ENCODE measurements at regions not wholly inside any gene's neighbourhood (a gene's known extent, or its start where the extent isn't known, plus 50 kb on each side); places are given as distances from the start of the nearest gene placed in this dataset.

DNA sequence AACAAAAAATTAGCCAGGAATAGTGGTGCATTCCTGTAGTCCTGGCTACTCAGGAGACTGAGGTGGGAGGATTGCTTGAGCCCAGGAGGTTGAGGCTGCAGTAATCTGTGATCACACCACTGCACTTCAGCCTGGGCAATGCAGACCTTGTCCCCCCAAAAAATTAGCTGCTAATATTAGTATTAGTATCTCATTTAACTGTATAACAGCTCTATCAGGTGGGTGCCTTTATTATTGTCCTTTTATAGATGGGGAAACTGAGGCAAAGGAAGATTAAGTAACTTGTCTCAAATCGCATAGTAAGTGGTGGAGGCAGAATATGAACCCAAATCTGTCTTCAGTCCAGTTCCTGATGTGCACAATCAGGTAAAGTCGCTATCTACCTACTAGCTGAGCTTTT is 142.3 kb upstream of the CRY1 start:
- DNase-seq: no peak
- H3K9me3 Mint-ChIP-seq: no peaks in the 10 kb centered on the region
- H3K27me3 Mint-ChIP-seq: peaks cover 14% of the 10 kb centered on the region
- no peak overlapping the region for H3K27ac Mint-ChIP-seq
- peaks cover 12% of the 10 kb centered on the region for H3K4me1 Mint-ChIP-seq
- CTCF ChIA-PET: interaction anchor here (0.5 to 1.0 kb wide), 3 partner anchors 9 to 19 kb away, joined by 3 read pairs; no protein-coding TSS in a partner anchor
- H3K36me3 Mint-ChIP-seq: no peaks in the 10 kb centered on the region
- no peak overlapping the region for H3K4me3 Mint-ChIP-seq

DNA sequence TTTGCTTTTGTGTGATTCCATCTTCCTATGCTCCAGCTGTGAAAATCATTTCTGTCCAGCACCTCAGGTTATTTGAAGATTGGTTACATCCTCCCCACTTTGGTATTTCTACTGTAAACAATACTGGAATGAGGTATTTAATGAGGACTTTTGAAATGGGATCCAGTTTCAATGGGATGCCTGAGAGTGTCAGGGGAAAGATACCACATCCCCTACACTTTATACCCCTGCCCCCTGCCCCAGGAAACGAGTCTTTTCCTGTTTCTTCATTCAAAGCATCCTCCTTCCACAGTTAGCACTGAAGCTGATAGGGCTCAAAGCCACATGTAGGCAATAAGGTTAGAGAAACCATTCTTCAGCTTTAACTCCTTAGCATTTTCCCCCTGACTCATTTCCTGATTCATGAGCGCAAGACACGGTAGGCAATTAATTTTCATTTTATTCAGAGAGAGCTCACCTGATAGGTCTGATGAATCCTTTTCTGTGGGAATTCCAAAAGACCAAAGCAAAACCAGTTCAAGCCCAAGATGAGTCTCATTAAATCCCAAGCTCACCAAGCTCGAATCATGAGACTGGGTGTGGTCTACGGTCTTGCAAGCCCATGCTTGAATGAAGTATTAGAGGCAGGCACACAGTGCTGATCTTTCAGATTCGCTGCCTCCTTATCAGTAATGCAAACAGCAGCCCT is 143.6 kb upstream of the CRY1 start:
- Mint-ChIP-seq H3K36me3 (no peaks in the 10 kb centered on the region), H3K9me3 (no peaks in the 10 kb centered on the region), H3K4me1 (peaks cover 12% of the 10 kb centered on the region), H3K27ac (no peak overlapping the region), H3K27me3 (peaks cover 16% of the 10 kb centered on the region), H3K4me3 (no peak overlapping the region)
- CTCF ChIA-PET: interaction anchor here (0.6 to 1.4 kb wide), 3 partner anchors 105 to 272 kb away, joined by 3 to 5 read pairs (median 3); no protein-coding TSS in a partner anchor
- DNase-seq: no peak

GRCh38 chr12:107238296-107238695 is 144.9 kb upstream of the CRY1 start:
- CTCF ChIA-PET: no interaction called here
- H3K36me3 Mint-ChIP-seq: no peaks in the 10 kb centered on the region
- H3K4me3 Mint-ChIP-seq: no peak overlapping the region
- peaks cover 22% of the 10 kb centered on the region for H3K27me3 Mint-ChIP-seq
- no peak for DNase-seq
- no peak overlapping the region for H3K27ac Mint-ChIP-seq
- H3K4me1 Mint-ChIP-seq: peaks cover 12% of the 10 kb centered on the region
- no peaks in the 10 kb centered on the region for H3K9me3 Mint-ChIP-seq

DNA sequence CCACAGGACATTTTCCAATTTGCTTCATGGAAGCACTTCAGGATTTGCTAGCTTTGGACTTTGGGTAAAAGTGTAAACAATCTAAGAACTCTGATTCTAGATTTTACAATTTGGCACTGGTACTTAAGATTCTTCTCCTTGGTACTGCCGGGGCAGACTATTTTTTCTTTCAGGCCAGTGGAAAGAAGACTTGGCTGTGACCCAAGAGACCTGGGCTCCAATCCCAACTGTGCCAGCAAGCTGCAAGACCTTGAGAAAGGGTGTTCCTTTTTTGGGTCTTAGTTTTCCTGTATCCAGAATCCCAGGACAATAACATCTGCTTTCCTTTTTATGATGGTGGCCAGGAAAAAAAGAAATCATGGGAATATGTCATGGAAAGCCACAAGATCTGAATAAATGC is 148.1 kb upstream of the CRY1 start:
- CTCF ChIA-PET: no interaction called here
- Mint-ChIP-seq H3K9me3 (no peaks in the 10 kb centered on the region), H3K4me3 (no peak overlapping the region), H3K4me1 (peaks cover 12% of the 10 kb centered on the region), H3K27ac (no peak overlapping the region), H3K27me3 (peaks cover 18% of the 10 kb centered on the region), H3K36me3 (no peaks in the 10 kb centered on the region)
- no peak for DNase-seq

GRCh38 chr12:107242189-107242588 is 148.8 kb upstream of the CRY1 start:
- DNase-seq: no peak
- CTCF ChIA-PET: no interaction called here
- peaks cover 18% of the 10 kb centered on the region for H3K27me3 Mint-ChIP-seq
- H3K27ac Mint-ChIP-seq: no peak overlapping the region
- H3K4me1 Mint-ChIP-seq: peaks cover 7% of the 10 kb centered on the region
- no peaks in the 10 kb centered on the region for H3K9me3 Mint-ChIP-seq
- H3K36me3 Mint-ChIP-seq: no peaks in the 10 kb centered on the region
- no peak overlapping the region for H3K4me3 Mint-ChIP-seq

- Mint-ChIP-seq H3K27ac (no peak overlapping the region), H3K36me3 (no peaks in the 10 kb centered on the region), H3K4me1 (no peaks in the 10 kb centered on the region), H3K4me3 (no peak overlapping the region), H3K27me3 (peaks cover 18% of the 10 kb centered on the region), H3K9me3 (no peaks in the 10 kb centered on the region)
- DNase-seq: no peak
- CTCF ChIA-PET: no interaction called here
Measured at GRCh38 chr12:107243341-107243740, 150.0 kb upstream of the CRY1 start.

DNA sequence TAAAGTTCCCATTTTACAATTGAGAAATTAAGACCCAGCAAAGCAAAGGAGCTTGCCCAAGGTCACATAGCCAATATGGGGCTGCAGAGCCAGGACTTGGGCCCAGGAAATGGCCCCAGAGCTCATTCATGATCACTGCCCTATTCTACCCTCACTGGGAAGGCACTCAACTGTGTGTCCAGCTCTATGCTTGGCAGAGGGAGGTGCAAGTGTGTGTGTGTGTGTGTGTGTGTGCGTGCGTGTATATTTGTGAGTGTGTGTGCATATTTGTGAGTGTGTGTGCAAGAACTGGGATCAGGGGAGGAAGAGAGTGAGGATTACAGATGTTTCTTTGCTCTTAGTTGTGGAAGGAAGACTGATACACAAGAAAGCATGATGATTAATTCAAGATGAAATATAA is 151.2 kb upstream of the CRY1 start:
- CTCF ChIA-PET: no interaction called here

GRCh38 chr12:107247650-107248049 is 154.3 kb upstream of the CRY1 start:
- Mint-ChIP-seq H3K36me3 (no peaks in the 10 kb centered on the region), H3K4me3 (no peak overlapping the region), H3K4me1 (no peaks in the 10 kb centered on the region), H3K27me3 (peaks cover 10% of the 10 kb centered on the region), H3K9me3 (no peaks in the 10 kb centered on the region), H3K27ac (no peak overlapping the region)
- CTCF ChIA-PET: no interaction called here
- no peak for DNase-seq

More for the DNA sequence above, 151.2 kb upstream of the CRY1 start:
- H3K36me3 Mint-ChIP-seq: no peaks in the 10 kb centered on the region
- no peak overlapping the region for H3K27ac Mint-ChIP-seq
- no peak for DNase-seq
- H3K9me3 Mint-ChIP-seq: no peaks in the 10 kb centered on the region
- peaks cover 16% of the 10 kb centered on the region for H3K27me3 Mint-ChIP-seq
- no peaks in the 10 kb centered on the region for H3K4me1 Mint-ChIP-seq
- H3K4me3 Mint-ChIP-seq: no peak overlapping the region

DNA sequence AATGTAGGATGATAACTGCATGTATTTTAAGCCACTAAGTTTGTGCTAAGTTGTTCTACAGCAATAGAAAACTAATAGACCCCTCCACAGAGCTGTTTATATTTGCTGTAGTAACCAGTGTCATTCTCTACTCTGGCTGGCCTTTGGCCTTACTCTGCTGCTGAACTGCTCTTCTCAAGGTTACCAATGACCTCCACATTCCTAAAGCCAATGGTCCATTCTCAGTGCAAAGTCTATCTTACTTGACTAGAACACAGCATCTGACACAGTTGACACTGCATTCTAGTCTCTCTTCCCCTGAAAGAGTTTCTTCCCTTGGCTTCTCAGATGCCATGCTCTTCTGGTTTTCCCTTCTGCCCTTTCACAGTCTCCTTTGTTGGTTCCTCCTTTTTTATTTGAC is 154.8 kb upstream of the CRY1 start:
- Mint-ChIP-seq H3K27ac (no peak overlapping the region), H3K36me3 (no peaks in the 10 kb centered on the region), H3K4me3 (no peak overlapping the region), H3K27me3 (peaks cover 7% of the 10 kb centered on the region), H3K9me3 (no peaks in the 10 kb centered on the region), H3K4me1 (no peaks in the 10 kb centered on the region)
- no peak for DNase-seq
- CTCF ChIA-PET: no interaction called here

GRCh38 chr12:107251288-107251687 is 157.9 kb upstream of the CRY1 start:
- Mint-ChIP-seq H3K27ac (no peak overlapping the region), H3K4me3 (no peak overlapping the region), H3K9me3 (no peaks in the 10 kb centered on the region), H3K4me1 (no peaks in the 10 kb centered on the region), H3K27me3 (peaks cover 10% of the 10 kb centered on the region), H3K36me3 (no peaks in the 10 kb centered on the region)
- no peak for DNase-seq
- CTCF ChIA-PET: no interaction called here

- no peaks in the 10 kb centered on the region for H3K4me1 Mint-ChIP-seq
- H3K9me3 Mint-ChIP-seq: no peaks in the 10 kb centered on the region
- no peak overlapping the region for H3K4me3 Mint-ChIP-seq
- CTCF ChIA-PET: no interaction called here
- DNase-seq: no peak
- peaks cover 14% of the 10 kb centered on the region for H3K27me3 Mint-ChIP-seq
- no peak overlapping the region for H3K27ac Mint-ChIP-seq
- H3K36me3 Mint-ChIP-seq: no peaks in the 10 kb centered on the region
Measured at GRCh38 chr12:107253361-107253760, 160.0 kb upstream of the CRY1 start.

DNA sequence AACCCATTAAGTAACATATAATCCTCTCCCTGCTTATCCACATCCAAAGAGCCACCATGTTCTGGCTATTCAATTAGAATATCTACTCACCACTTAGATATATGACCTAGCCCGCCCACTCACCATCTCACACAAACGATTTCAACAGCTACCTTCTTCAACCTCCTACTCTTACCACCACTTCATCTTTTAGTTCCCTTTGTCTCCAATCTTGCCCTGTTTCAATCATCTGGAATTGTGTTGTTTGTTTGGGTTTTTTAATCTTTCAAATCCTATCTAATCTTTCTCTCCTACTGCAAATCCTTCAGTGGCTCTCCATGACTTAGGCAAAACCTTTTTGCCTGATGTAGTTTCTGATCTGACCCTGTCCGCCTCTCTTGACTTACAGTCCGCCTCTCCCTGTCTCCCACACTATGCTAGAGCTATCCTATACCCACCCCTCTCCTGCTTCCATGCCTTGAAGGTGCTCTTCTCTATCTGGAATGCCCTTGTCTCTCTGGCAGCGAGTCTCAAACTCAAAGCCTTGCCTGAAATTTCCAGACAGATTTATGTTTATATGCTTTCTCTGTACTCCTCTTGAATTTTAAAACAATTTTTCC is 161.0 kb upstream of the CRY1 start:
- no peaks in the 10 kb centered on the region for H3K9me3 Mint-ChIP-seq
- peaks cover 14% of the 10 kb centered on the region for H3K27me3 Mint-ChIP-seq
- H3K27ac Mint-ChIP-seq: no peak overlapping the region
- no peak for DNase-seq
- no peaks in the 10 kb centered on the region for H3K36me3 Mint-ChIP-seq
- no peaks in the 10 kb centered on the region for H3K4me1 Mint-ChIP-seq
- CTCF ChIA-PET: interaction anchor here (0.7 kb wide), 1 partner anchor 18 kb away, joined by 3 read pairs; no protein-coding TSS in a partner anchor
- no peak overlapping the region for H3K4me3 Mint-ChIP-seq

GRCh38 chr12:107258780-107259179 is 165.4 kb upstream of the CRY1 start:
- Mint-ChIP-seq H3K4me3 (no peak overlapping the region), H3K27me3 (peaks cover 9% of the 10 kb centered on the region), H3K27ac (no peak overlapping the region), H3K9me3 (peaks cover under 1% of the 10 kb centered on the region), H3K4me1 (no peaks in the 10 kb centered on the region), H3K36me3 (no peaks in the 10 kb centered on the region)
- DNase-seq: no peak
- CTCF ChIA-PET: no interaction called here

DNA sequence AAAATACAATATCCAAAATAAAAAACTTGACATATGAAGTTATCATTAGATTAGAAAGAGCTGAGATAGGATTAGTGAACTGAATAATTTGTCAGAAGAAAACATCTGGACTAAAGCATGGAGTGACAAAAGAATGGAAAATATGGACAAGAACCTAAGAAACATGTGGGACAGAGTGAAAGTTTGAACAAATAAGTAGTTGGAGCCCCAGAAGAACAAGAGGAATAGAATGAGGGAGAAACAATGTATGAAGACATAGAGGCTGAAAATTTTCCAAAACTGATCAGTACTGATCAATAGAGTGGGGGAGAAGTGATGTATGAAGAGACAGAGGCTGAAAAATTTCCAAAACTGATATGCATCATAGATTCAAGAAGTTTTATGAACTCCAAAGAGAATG is 170.6 kb upstream of the CRY1 start:
- DNase-seq: no peak
- CTCF ChIA-PET: no interaction called here
- Mint-ChIP-seq H3K4me3 (no peak overlapping the region), H3K27me3 (peaks cover 8% of the 10 kb centered on the region), H3K4me1 (no peaks in the 10 kb centered on the region), H3K36me3 (no peaks in the 10 kb centered on the region), H3K9me3 (peaks cover 4% of the 10 kb centered on the region), H3K27ac (no peak overlapping the region)

DNA sequence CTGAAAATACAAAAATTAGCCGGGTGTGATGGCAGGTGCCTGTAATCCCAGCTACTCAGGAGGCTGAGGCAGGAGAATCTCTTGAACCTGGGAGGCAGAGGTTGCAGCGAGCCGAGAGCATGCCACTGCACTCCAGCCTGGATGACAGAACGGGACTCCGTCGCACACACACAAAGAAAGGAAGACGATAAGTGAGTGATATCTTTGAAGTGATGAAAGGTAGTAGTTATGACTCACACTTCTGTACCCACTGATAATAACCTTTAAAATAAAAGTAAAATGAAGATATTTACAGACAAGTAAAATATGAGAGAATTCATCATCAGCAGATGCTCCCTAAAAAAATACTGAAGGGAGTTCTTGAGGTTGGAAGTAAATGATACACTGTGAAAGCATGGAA is 171.3 kb upstream of the CRY1 start:
- Mint-ChIP-seq H3K9me3 (peaks cover 4% of the 10 kb centered on the region), H3K27ac (no peak overlapping the region), H3K4me3 (no peak overlapping the region), H3K27me3 (peaks cover 8% of the 10 kb centered on the region), H3K36me3 (no peaks in the 10 kb centered on the region), H3K4me1 (no peaks in the 10 kb centered on the region)
- no peak for DNase-seq
- CTCF ChIA-PET: no interaction called here

Data from activated naive CD4-positive, alpha-beta T cell treated with anti-CD3 and anti-CD28 coated beads, Interleukin-2, amount 10 ng/mL, durations not matched to agents 7 days and 5 days (primary cell).